Stimulated activated naive CD8-positive, alpha-beta T cell treated with anti-CD3 and anti-CD28 coated beads, Interleukin-15, amount 100 ng/mL, for 72 hours (primary cell): ENCODE measurements at regions not wholly inside any gene's neighbourhood (a gene's known extent, or its start where the extent isn't known, plus 50 kb on each side); places are given as distances from the start of the nearest gene placed in this dataset.

Experiments
- ATAC-seq: fragments of 150-1000 bp; cut with Tn5 transposase; 2 replicates; pipeline ENCODE4 v1.10.0; 2021; ENCODE audit warnings: mild to moderate bottlenecking, moderate library complexity
- DNase-seq, 2 donors: peaks; one replicate each; pipeline ENCODE4 v3.0.0; 2021 to 2022
- H3K27ac Mint-ChIP-seq, 2 donors: one replicate each; pipeline ENCODE4 v1.8.0; 2022; ENCODE audit warnings: mild to moderate bottlenecking in 2 of 2, mixed read lengths in 2 of 2, moderate library complexity in 2 of 2
- H3K27me3 Mint-ChIP-seq: one replicate; pipeline ENCODE4 v1.8.0; 2022; ENCODE audit warnings: mixed read lengths
- H3K4me1 Mint-ChIP-seq: one replicate; pipeline ENCODE4 v1.8.0; 2022; ENCODE audit warnings: mild to moderate bottlenecking, mixed read lengths
- H3K4me3 Mint-ChIP-seq, 2 donors: one replicate each; pipeline ENCODE4 v1.8.0; 2022; ENCODE audit warnings: mild to moderate bottlenecking in 2 of 2, mixed read lengths in 2 of 2, moderate library complexity in 1 of 2
- H3K9me3 Mint-ChIP-seq, 2 donors: one replicate each; pipeline ENCODE4 v1.8.0; 2022; ENCODE audit warnings: mixed read lengths in 2 of 2

DNA sequence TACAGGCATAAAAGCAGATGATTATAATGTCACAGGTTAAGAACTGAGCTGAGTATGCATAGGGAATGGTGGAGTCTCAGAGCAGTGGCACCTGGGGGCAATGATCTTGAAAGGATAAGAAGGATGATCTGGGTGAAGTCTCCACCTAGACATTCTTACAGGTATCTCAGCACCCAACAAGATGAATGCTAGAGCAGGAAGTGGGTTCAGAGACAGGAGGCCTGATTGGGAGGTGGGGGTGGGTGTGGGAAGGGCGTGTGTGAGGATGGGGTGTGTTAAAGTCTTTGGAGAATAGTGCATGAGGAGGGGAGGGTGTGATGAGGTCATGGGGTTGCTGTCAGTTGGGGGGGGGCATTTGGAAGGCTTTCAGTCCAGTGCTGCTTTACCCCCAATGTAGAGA lies 78.8 kb upstream of the UPP2 start:
- Mint-ChIP-seq H3K27me3 (peaks cover 6% of the 10 kb centered on the region), H3K4me1 (peaks cover 5% of the 10 kb centered on the region), H3K4me3 (no peak overlapping the region), H3K27ac (peak overlapping the region in 1 of 2 donors; percentile 59), H3K9me3 (no peaks in the 10 kb centered on the region)
- ATAC-seq (no peak), DNase-seq (no peak)

- ATAC-seq: no peak
- H3K4me3 Mint-ChIP-seq: no peak overlapping the region
Observed at GRCh38 chr2:158021226-158021625, 80.5 kb upstream of the UPP2 start.

DNA sequence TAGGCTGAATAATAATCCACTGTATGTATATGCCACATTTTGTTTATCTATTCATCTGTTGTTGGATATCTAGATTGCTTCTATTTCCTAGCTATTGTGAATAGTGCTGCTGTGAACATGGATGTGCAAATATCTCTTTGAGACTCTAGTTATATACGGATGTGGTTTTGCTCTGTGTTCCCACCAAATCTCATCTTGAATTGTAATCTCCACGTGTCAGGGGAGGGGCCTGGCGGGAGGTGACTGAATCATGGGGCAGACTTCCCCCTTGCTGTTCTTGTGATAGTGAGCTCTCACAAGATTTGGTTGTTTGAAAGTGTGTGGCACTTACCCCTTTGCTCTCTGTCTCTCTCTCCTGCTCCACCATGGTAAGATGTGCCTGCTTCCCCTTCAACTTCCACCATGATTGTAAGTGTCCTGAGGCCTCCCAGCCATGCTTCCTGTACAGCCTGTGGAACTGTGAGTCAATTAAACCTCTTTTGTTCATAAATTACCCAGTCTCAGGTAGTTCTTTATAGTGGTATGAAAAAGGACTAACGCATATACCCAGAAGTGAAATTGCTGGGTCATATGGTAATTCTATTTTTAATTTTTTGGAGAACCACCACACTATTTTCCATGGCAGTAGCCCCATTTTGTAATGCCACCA lies 86.1 kb upstream of the UPP2 start:
- Mint-ChIP-seq H3K4me3 (no peak overlapping the region), H3K27ac (peak overlapping the region in 1 of 2 donors; percentile 36), H3K9me3 (no peaks in the 10 kb centered on the region), H3K27me3 (peaks cover 6% of the 10 kb centered on the region), H3K4me1 (peaks cover 17% of the 10 kb centered on the region)
- ATAC-seq (no peak), DNase-seq (no peak)

More at GRCh38 chr2:158021226-158021625, 80.5 kb upstream of the UPP2 start:
- no peaks in the 10 kb centered on the region for H3K9me3 Mint-ChIP-seq
- peaks cover 6% of the 10 kb centered on the region for H3K27me3 Mint-ChIP-seq
- peaks cover 5% of the 10 kb centered on the region for H3K4me1 Mint-ChIP-seq
- no peak overlapping the region for H3K27ac Mint-ChIP-seq
- no peak for DNase-seq

DNA sequence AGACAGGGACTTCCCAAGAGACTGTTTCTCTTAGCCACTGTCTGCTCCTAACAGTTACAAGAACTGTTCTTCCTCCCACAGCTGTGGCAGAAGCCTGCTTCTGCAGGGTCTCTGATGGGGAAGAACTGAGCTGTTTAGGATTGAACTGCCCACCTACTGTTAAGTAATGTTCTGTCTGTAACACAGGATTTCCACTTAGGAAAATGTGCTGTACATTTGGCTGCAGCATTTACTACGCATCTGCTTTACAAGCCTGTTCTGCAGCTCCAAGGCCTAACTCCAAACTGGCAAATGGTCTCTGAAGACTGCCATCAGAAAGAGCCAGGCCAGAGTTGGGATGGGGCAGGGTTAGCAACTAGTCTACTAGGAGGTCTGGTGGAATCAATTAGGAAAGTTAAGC lies 87.8 kb upstream of the UPP2 start:
- no peak overlapping the region for H3K4me3 Mint-ChIP-seq
- DNase-seq (no peak), ATAC-seq (no peak)
- H3K9me3 Mint-ChIP-seq: no peaks in the 10 kb centered on the region
- peaks cover 6% of the 10 kb centered on the region for H3K27me3 Mint-ChIP-seq
- H3K27ac Mint-ChIP-seq: no peak overlapping the region
- peaks cover 19% of the 10 kb centered on the region for H3K4me1 Mint-ChIP-seq

- no peaks in the 10 kb centered on the region for H3K27me3 Mint-ChIP-seq
- no peaks in the 10 kb centered on the region for H3K9me3 Mint-ChIP-seq
- DNase-seq: peak in 1 of 2 donors; percentile 9
- ATAC-seq: peak; percentile 59
- no peak overlapping the region for H3K4me3 Mint-ChIP-seq
- H3K27ac Mint-ChIP-seq: no peak overlapping the region
- peaks cover 25% of the 10 kb centered on the region for H3K4me1 Mint-ChIP-seq
Observed at GRCh38 chr2:158011055-158011771, 90.5 kb upstream of the UPP2 start.

- no peaks in the 10 kb centered on the region for H3K27me3 Mint-ChIP-seq
- H3K4me3 Mint-ChIP-seq: no peak overlapping the region
- no peaks in the 10 kb centered on the region for H3K9me3 Mint-ChIP-seq
- no peak overlapping the region for H3K27ac Mint-ChIP-seq
- DNase-seq: no peak
- ATAC-seq: no peak
- peaks cover 15% of the 10 kb centered on the region for H3K4me1 Mint-ChIP-seq
Observed at GRCh38 chr2:158009399-158009798, 92.3 kb upstream of the UPP2 start.

DNA sequence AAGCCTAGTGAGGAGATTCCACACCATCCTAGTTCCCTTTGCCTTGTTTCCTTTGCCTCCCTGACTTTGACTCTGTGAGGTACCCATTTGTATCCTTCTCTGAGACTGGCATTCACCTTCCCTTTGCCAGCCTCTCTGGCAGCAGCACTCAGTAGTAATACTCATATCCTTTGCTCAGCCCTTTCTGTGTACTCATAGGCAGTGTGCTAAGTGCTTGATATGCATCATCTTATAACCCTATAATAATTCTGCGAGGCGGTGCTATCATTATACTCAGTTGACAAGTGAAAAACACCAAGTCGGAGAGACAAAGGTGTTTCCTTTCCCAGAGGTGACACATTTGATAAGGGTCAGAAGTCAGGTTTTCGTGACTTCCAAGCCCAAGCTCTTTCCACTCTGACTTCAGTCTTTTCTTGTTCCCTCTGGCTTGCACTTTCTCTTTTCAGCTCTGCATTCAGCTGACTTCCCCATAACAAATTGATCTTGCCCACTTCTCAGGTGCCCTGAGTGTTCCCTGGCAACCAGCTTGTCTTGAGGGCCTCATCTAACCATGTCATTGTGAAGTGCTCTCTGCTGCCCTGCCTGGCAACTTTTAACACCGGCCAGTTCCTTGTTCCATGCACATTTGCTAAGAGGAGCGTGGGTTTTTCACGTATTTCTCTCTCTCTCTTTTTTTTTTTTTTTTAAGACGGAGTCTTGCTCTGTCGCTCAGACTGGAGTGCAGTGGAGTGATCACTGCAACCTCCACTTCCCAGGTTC lies 94.5 kb upstream of the UPP2 start:
- Mint-ChIP-seq H3K9me3 (no peaks in the 10 kb centered on the region), H3K27ac (no peak overlapping the region), H3K4me1 (peaks cover 15% of the 10 kb centered on the region), H3K4me3 (no peak overlapping the region), H3K27me3 (no peaks in the 10 kb centered on the region)
- ATAC-seq: peak; percentile 63
- DNase-seq: peak in 1 of 2 donors; percentile 16

GRCh38 chr2:158004126-158004764 lies 97.4 kb upstream of the UPP2 start:
- Mint-ChIP-seq H3K9me3 (no peaks in the 10 kb centered on the region), H3K27me3 (no peaks in the 10 kb centered on the region), H3K27ac (no peak overlapping the region), H3K4me3 (no peak overlapping the region), H3K4me1 (peaks cover 6% of the 10 kb centered on the region)
- ATAC-seq: no peak
- DNase-seq: no peak

DNA sequence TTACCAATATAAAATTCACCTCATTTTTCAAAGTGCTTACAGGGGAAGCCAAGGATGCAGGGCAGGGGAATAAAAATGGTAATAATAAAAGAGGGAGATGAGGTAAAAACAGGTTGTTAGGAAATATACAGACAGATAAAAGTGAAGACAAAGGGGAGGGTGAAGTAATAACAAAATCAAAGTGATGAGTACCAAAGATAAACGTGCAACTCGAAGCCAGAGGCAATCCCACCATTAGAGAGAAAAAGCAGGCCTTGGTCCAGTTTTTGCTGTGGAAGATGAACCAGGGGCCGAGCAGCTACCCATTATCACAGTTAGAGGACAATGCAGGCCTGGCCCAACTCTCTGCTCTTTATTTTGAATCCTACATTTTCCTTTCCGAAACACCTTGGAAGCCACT lies 99.6 kb upstream of the UPP2 start:
- Mint-ChIP-seq H3K4me1 (peaks cover 1% of the 10 kb centered on the region), H3K4me3 (no peak overlapping the region), H3K9me3 (peaks cover 5 to 12% of the 10 kb centered on the region in 2 donors), H3K27ac (no peak overlapping the region), H3K27me3 (no peaks in the 10 kb centered on the region)
- ATAC-seq (no peak), DNase-seq (no peak)

- peaks cover 5 to 12% of the 10 kb centered on the region in 2 donors for H3K9me3 Mint-ChIP-seq
- no peaks in the 10 kb centered on the region for H3K27me3 Mint-ChIP-seq
- no peak overlapping the region for H3K4me3 Mint-ChIP-seq
- no peaks in the 10 kb centered on the region for H3K4me1 Mint-ChIP-seq
- DNase-seq: no peak
- no peak overlapping the region for H3K27ac Mint-ChIP-seq
- no peak for ATAC-seq
Observed at GRCh38 chr2:157996799-157997198, 104.9 kb upstream of the UPP2 start.

DNA sequence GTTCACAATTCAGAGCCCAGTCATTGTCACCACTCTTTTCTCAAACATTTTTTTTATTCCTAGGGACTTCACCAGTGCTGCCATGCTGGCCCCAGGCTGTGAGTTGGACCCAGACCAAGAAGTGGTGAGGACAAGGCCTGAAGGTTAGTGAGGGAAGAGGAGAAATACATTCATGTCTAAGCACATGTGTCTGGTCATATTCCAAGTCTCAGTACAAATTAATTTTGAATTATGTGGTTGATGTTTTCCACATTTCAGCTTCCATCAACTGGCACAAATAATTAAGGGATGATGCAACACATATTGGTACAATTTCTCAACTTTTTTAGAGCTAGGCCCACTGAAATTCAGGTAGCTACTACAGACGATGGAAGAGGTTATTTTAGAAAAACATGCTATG lies 106.6 kb upstream of the UPP2 start:
- Mint-ChIP-seq H3K9me3 (peaks cover 5 to 12% of the 10 kb centered on the region in 2 donors), H3K4me3 (no peak overlapping the region), H3K27me3 (no peaks in the 10 kb centered on the region), H3K27ac (no peak overlapping the region), H3K4me1 (no peaks in the 10 kb centered on the region)
- ATAC-seq (no peak), DNase-seq (no peak)

DNA sequence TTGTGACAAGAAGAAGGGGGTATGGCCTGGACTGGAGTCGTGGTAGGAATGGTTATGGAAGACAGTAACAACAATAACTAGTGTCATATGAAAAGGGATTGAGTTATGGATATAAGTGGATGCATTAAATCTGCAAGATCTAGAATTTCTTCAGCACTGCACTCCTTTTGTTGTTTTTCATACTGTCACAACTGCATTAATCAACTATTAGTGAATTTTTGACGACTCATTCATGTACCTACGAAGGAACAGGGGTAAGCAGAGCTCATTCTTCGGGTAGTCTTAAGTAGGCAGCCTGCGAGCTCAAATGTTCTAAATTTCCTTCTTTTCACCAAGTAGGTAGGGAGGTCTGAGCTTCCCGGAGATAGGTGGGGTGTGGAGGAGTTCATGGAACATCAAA lies 109.7 kb upstream of the UPP2 start:
- no peak overlapping the region for H3K4me3 Mint-ChIP-seq
- DNase-seq: no peak
- no peak for ATAC-seq
- no peaks in the 10 kb centered on the region for H3K27me3 Mint-ChIP-seq
- peaks cover 0 to 4% of the 10 kb centered on the region in 2 donors for H3K9me3 Mint-ChIP-seq
- no peak overlapping the region for H3K27ac Mint-ChIP-seq
- no peaks in the 10 kb centered on the region for H3K4me1 Mint-ChIP-seq

GRCh38 chr2:157990173-157990572 lies 111.5 kb upstream of the UPP2 start:
- no peaks in the 10 kb centered on the region for H3K27me3 Mint-ChIP-seq
- H3K4me1 Mint-ChIP-seq: no peaks in the 10 kb centered on the region
- DNase-seq (no peak), ATAC-seq (no peak)
- no peak overlapping the region for H3K27ac Mint-ChIP-seq
- no peak overlapping the region for H3K4me3 Mint-ChIP-seq
- peaks cover 0 to 4% of the 10 kb centered on the region in 2 donors for H3K9me3 Mint-ChIP-seq

DNA sequence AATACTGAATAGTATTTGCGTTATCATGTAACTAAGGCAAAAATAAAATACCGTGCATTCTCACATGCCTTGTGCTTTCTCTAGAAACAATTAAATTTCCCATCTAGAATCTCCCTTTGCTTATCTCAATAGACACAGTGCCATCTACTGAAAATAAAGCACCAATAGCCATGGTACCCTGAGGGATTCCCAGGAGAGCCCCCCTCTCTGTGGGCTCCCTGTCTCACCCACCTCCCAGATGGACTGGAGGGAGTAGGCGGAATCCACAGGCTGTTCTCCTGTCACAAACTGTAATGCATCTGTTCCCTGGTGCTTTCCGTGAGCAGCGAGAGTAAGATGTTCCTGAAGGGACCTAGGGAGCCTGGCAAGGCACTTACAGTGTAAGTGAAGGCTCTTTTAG lies 112.4 kb upstream of the UPP2 start:
- Mint-ChIP-seq H3K27me3 (no peaks in the 10 kb centered on the region), H3K27ac (peak overlapping the region in 1 of 2 donors; percentile 43), H3K4me1 (no peaks in the 10 kb centered on the region), H3K9me3 (peaks cover 0 to 4% of the 10 kb centered on the region in 2 donors), H3K4me3 (no peak overlapping the region)
- no peak for DNase-seq
- no peak for ATAC-seq

- no peak for DNase-seq
- Mint-ChIP-seq H3K27ac (no peak overlapping the region), H3K4me3 (no peak overlapping the region), H3K4me1 (no peaks in the 10 kb centered on the region), H3K27me3 (no peaks in the 10 kb centered on the region), H3K9me3 (peaks cover 0 to 14% of the 10 kb centered on the region in 2 donors)
- no peak for ATAC-seq
Observed at GRCh38 chr2:157986761-157987160, 110.6 kb upstream of the ACVR1 start.
